H1 (cell line): ENCODE measurements at regions not wholly inside any gene's neighbourhood (a gene's known extent, or its start where the extent isn't known, plus 50 kb on each side); places are given as distances from the start of the nearest gene placed in this dataset.

Experiments
- CTCF ChIA-PET: fragments of 300-600 bp; sonication (Branson Sonifier 250); formaldehyde crosslinking; loops from one replicate; lab custom pipeline; 2021; ENCODE audit not compliant: partially characterized antibody; lab: Charles Lee
- POLR2A ChIA-PET: fragments of 300-600 bp; sonication (Branson Sonifier 250); formaldehyde crosslinking; loops from one replicate; lab custom pipeline; 2021; ENCODE audit warnings: inconsistent platforms; ENCODE audit not compliant: partially characterized antibody; lab: Charles Lee
- DNase-seq, 2 experiments: peaks; one replicate each; pipeline versions ENCODE4 v3.0.0 to v3.0.0-alpha.2; 2010 to 2022; ENCODE audit warnings: low spot score in 2 of 2, low read depth in 1 of 2, mixed read lengths in 1 of 2
- FAIRE-seq: peaks from 2 replicates; lab custom pipeline; 2011; peaks lifted over from hg19 to GRCh38; lab: Jason Lieb, UNC
- H2AFZ ChIP-seq: 2 replicates; pipeline ENCODE4 v1.8.1; 2012; ENCODE audit warnings: low read length, inconsistent platforms
- H2AK5ac ChIP-seq: 2 replicates; pipeline ENCODE4 v1.6.1; 2013; ENCODE audit warnings: low read depth, low read length
- H2BK120ac ChIP-seq: replicated peaks from 2 replicates; pipeline ENCODE3; 2013; ENCODE audit warnings: low read depth, low read length, inconsistent platforms
- H2BK12ac ChIP-seq: 2 replicates; pipeline ENCODE4 v1.6.1; 2013; ENCODE audit warnings: low read depth, low read length
- H2BK15ac ChIP-seq: 2 replicates; pipeline ENCODE4 v1.6.1; 2013; ENCODE audit warnings: low read length
- H2BK20ac ChIP-seq: 2 replicates; pipeline ENCODE4 v1.6.1; 2013; ENCODE audit warnings: low read length
- H2BK5ac ChIP-seq: 2 replicates; pipeline ENCODE4 v1.6.1; 2013; ENCODE audit warnings: low read depth, low read length
- H3K14ac ChIP-seq: 2 replicates; pipeline ENCODE4 v1.6.1; 2013; ENCODE audit warnings: inconsistent platforms; ENCODE audit not compliant: insufficient read length
- H3K18ac ChIP-seq: 2 replicates; pipeline ENCODE4 v1.6.1; 2013; ENCODE audit warnings: low read length; ENCODE audit errors: extremely low read depth
- H3K23ac ChIP-seq: 2 replicates; pipeline ENCODE4 v1.6.1; 2013; ENCODE audit warnings: inconsistent platforms; ENCODE audit not compliant: insufficient read length
- H3K23me2 ChIP-seq: 2 replicates; pipeline ENCODE4 v1.6.1; 2013; ENCODE audit warnings: low read depth, low read length
- H3K27ac ChIP-seq: 2 replicates; pipeline ENCODE4 v1.6.1; 2011; ENCODE audit warnings: low read depth, low read length, inconsistent platforms
- H3K27me3 ChIP-seq, 4 experiments: replicated peaks in 1 of 4; 1 replicate in 1 of 4; 2 replicates in 3 of 4; pipeline versions ENCODE4 v1.6.1 to v1.8.1; 2011 to 2013; ENCODE audit warnings: low read length in 3 of 4, mild to moderate bottlenecking in 3 of 4, inconsistent platforms in 2 of 4, mixed read lengths in 2 of 4, moderate library complexity in 1 of 4; ENCODE audit not compliant: control insufficient read depth in 3 of 4, insufficient read depth in 3 of 4; ENCODE audit errors: extremely low read depth in 1 of 4
- H3K36me3 ChIP-seq, 4 experiments: 2 replicates each; pipeline versions ENCODE4 v1.6.1 to v1.8.1; 2011 to 2013; ENCODE audit warnings: mild to moderate bottlenecking in 4 of 4, low read length in 3 of 4, moderate library complexity in 2 of 4, control low read depth in 1 of 4, inconsistent platforms in 1 of 4; ENCODE audit not compliant: insufficient read depth in 4 of 4, control insufficient read depth in 2 of 4
- H3K4ac ChIP-seq: replicated peaks from 2 replicates; pipeline ENCODE3; 2013; ENCODE audit warnings: low read length, low read depth, mixed read lengths, inconsistent platforms; ENCODE audit not compliant: insufficient read length
- H3K4me1 ChIP-seq, 4 experiments: replicated peaks in 1 of 4; 1 replicate in 1 of 4; 2 replicates in 3 of 4; pipeline versions ENCODE4 v1.6.1 to v1.8.1; 2011 to 2013; ENCODE audit warnings: low read length in 3 of 4, inconsistent platforms in 2 of 4, mixed read lengths in 1 of 4; ENCODE audit not compliant: insufficient read depth in 4 of 4, control insufficient read depth in 3 of 4
- H3K4me2 ChIP-seq, 2 experiments: 2 replicates each; pipeline versions ENCODE4 v1.6.1 to v1.8.1; 2011 to 2013; ENCODE audit warnings: low read depth in 2 of 2, low read length in 2 of 2, control low read depth in 1 of 2, inconsistent platforms in 1 of 2, mild to moderate bottlenecking in 1 of 2; ENCODE audit not compliant: insufficient read depth in 1 of 2
- H3K4me3 ChIP-seq, 4 experiments: fragments of 200-600, 300-600 bp in 1 of 4; sonication (generic), shearing (Covaris generic), sonication (Bioruptor Twin) in 1 of 4; 2 replicates each; pipeline versions ENCODE4 v1.5.1 to v1.8.1; 2011 to 2016; ENCODE audit warnings: low read length in 4 of 4, low read depth in 3 of 4, control low read depth in 2 of 4, inconsistent platforms in 2 of 4, mild to moderate bottlenecking in 2 of 4, mixed read lengths in 1 of 4, moderate library complexity in 1 of 4; ENCODE audit not compliant: insufficient read depth in 2 of 4; ENCODE audit errors: extremely low read depth in 1 of 4
- H3K56ac ChIP-seq: replicated peaks from 2 replicates; pipeline ENCODE3; 2013; ENCODE audit warnings: low read depth, mild to moderate bottlenecking, mixed read lengths, low read length, inconsistent platforms; ENCODE audit not compliant: insufficient read length
- H3K79me1 ChIP-seq: 2 replicates; pipeline ENCODE4 v1.6.1; 2013; ENCODE audit warnings: low read depth, low read length, control low read depth
- H3K79me2 ChIP-seq, 2 experiments: 2 replicates each; pipeline versions ENCODE4 v1.6.1 to v1.8.1; 2012 to 2013; ENCODE audit warnings: low read length in 2 of 2, mild to moderate bottlenecking in 2 of 2, inconsistent platforms in 1 of 2; ENCODE audit not compliant: insufficient read depth in 2 of 2, control insufficient read depth in 1 of 2
- H3K9ac ChIP-seq, 4 experiments: replicated peaks in 1 of 4; 1 replicate in 1 of 4; 2 replicates in 3 of 4; pipeline versions ENCODE4 v1.6.1 to v1.8.1; 2011 to 2013; ENCODE audit warnings: low read depth in 3 of 4, low read length in 3 of 4, control low read depth in 2 of 4, mild to moderate bottlenecking in 2 of 4, moderate library complexity in 2 of 4, inconsistent platforms in 1 of 4; ENCODE audit errors: extremely low read depth in 1 of 4
- H3K9me3 ChIP-seq, 2 experiments: 2 replicates each; pipeline versions ENCODE4 v1.6.1 to v1.8.1; 2012 to 2013; ENCODE audit warnings: mild to moderate bottlenecking in 2 of 2, moderate library complexity in 2 of 2, control low read depth in 1 of 2, inconsistent platforms in 1 of 2, low read depth in 1 of 2, low read length in 1 of 2, mixed read lengths in 1 of 2; ENCODE audit not compliant: insufficient read depth in 2 of 2
- H4K20me1 ChIP-seq, 2 experiments: replicated peaks in 1 of 2; 2 replicates each; pipeline versions ENCODE3 to v1.8.1; 2011 to 2013; ENCODE audit warnings: inconsistent platforms in 2 of 2, low read length in 2 of 2, mild to moderate bottlenecking in 1 of 2; ENCODE audit not compliant: insufficient read depth in 2 of 2, control insufficient read depth in 1 of 2
- H4K5ac ChIP-seq: 2 replicates; pipeline ENCODE4 v1.6.1; 2013; ENCODE audit warnings: low read length, low read depth, mixed read lengths, inconsistent platforms; ENCODE audit not compliant: insufficient read length
- H4K8ac ChIP-seq: 2 replicates; pipeline ENCODE4 v1.8.0; 2013; ENCODE audit warnings: mild to moderate bottlenecking, moderate library complexity, low read length, inconsistent platforms; ENCODE audit not compliant: insufficient read depth; ENCODE audit errors: extremely low read depth
- H4K91ac ChIP-seq: replicated peaks from 2 replicates; pipeline ENCODE3; 2013; ENCODE audit warnings: low read length, mixed read lengths, inconsistent platforms; ENCODE audit not compliant: insufficient read length
- CBX5 ChIP-seq: fragments of 300-800, 300-1000 bp; sonication (generic); IDR thresholded peaks from 2 replicates; pipeline ENCODE4 v1.7.1; 2016; ENCODE audit warnings: antibody characterized with exemption, low read length, low read depth
- EGR1 ChIP-seq: IDR thresholded peaks from 2 replicates; pipeline ENCODE4 v1.6.1; 2011; ENCODE audit warnings: low read depth, low read length, borderline replicate concordance
- FOSL1 ChIP-seq: IDR thresholded peaks from 2 replicates; pipeline ENCODE4 v1.6.1; 2011; ENCODE audit warnings: mild to moderate bottlenecking, low read depth, low read length, moderate library complexity; ENCODE audit not compliant: insufficient read depth
- HDAC6 ChIP-seq: IDR thresholded peaks from one replicate; pipeline ENCODE4 v1.7.1; 2012; ENCODE audit warnings: low read depth, mild to moderate bottlenecking, inconsistent platforms, low read length, moderate library complexity
- KDM5A ChIP-seq: fragments of 200-600 bp; IDR thresholded peaks from 2 replicates; pipeline ENCODE4 v1.7.1; 2012; ENCODE audit warnings: mild to moderate bottlenecking, low read length, inconsistent platforms, mixed read lengths
- POLR2AphosphoS5 ChIP-seq: IDR thresholded peaks from 2 replicates; pipeline ENCODE4 v1.6.1; 2011; ENCODE audit warnings: low read depth, low read length
- RAD21 ChIP-seq, 2 experiments: IDR thresholded peaks in 1 of 2; conservative IDR thresholded peaks in 1 of 2; 2 replicates each; pipeline ENCODE4 v1.6.1; 2011; ENCODE audit warnings: low read depth in 2 of 2, low read length in 2 of 2, improper control_type of control experiment in 1 of 2, inconsistent platforms in 1 of 2, mild to moderate bottlenecking in 1 of 2, moderate library complexity in 1 of 2
- RXRA ChIP-seq: IDR thresholded peaks from 2 replicates; pipeline ENCODE4 v1.6.1; 2011; ENCODE audit warnings: low read depth, mild to moderate bottlenecking, low read length, moderate library complexity; ENCODE audit not compliant: insufficient read depth
- SP1 ChIP-seq: IDR thresholded peaks from 2 replicates; pipeline ENCODE4 v1.6.1; 2011; ENCODE audit warnings: low read depth, low read length
- SRF ChIP-seq: IDR thresholded peaks from 2 replicates; pipeline ENCODE4 v1.6.1; 2011; ENCODE audit warnings: mild to moderate bottlenecking, low read depth, low read length, moderate library complexity
- TCF12 ChIP-seq: IDR thresholded peaks from 2 replicates; pipeline ENCODE4 v1.6.1; 2011; ENCODE audit warnings: low read depth, mild to moderate bottlenecking, low read length
- ZNF274 ChIP-seq: IDR thresholded peaks from 2 replicates; pipeline ENCODE4 v1.7.0; 2012; ENCODE audit warnings: low read length, borderline replicate concordance; ENCODE audit errors: extremely low read depth
- WGBS, 2 experiments: shearing (Covaris generic) in 1 of 2; methylation state at CpG; one replicate each; pipeline versions ENCODE4 v1.1.6 to v1.1.7; 2013 to 2015; ENCODE audit warnings: low lambda C conversion rate in 2 of 2, mixed read lengths in 2 of 2, inconsistent platforms in 1 of 2, low coverage in 1 of 2, missing lambda C conversion rate in 1 of 2; ENCODE audit not compliant: insufficient replicate concordance in 2 of 2, insufficient coverage in 1 of 2, insufficient read length in 1 of 2; ENCODE audit errors: extremely low coverage in 1 of 2, missing lambda C conversion rate in 1 of 2; 5-methylcytosine and 5-hydroxymethylcytosine counted together

- H3K56ac ChIP-seq, result no peak overlapping the region
- no peaks in the 10 kb centered on the region for H3K27me3 ChIP-seq
- POLR2A ChIA-PET, result interaction anchor here (0.6 kb wide), 1 partner anchor 588 kb away, joined by 3 read pairs; no protein-coding TSS in a partner anchor
- no peak overlapping the region for H2BK5ac ChIP-seq
- no peaks in the 10 kb centered on the region for H3K9me3 ChIP-seq
- H3K4me1 ChIP-seq, result peaks cover 3 to 10% (median 5%) of the 10 kb centered on the region in 4 experiments; a peak in 6 of 7 replicates
- no peak overlapping the region for H4K8ac ChIP-seq
- CTCF ChIA-PET, result interaction anchor here (0.6 to 2.9 kb wide), 4 partner anchors 10 to 1542 kb away, joined by 3 to 20 read pairs (median 4); no protein-coding TSS in a partner anchor
- DNase-seq, result no peak
- WGBS, 2 experiments, result 39% methylated on average over 2 of the region's 2 CpGs; no CpG with 5 or more reads in 1 of the 2 experiments
- no peak for FAIRE-seq
- H4K20me1 ChIP-seq, result no peaks in the 10 kb centered on the region
- H3K27ac ChIP-seq, result no peak overlapping the region
- no peak for TF ChIP-seq HDAC6
- TF ChIP-seq TCF12, result no peak
- no peak for TF ChIP-seq CBX5
- no peak for TF ChIP-seq FOSL1
- TF ChIP-seq SRF, result no peak
- TF ChIP-seq RAD21 (IDR thresholded peaks at IDR 0.05 in 1 of 2, conservative IDR thresholded peaks at IDR 0.05 in 1 of 2; ENCODE audit: low read depth in 2 of 2, low read length in 2 of 2), result peak in 1 of 2 experiments; percentile 16; a peak in 1 of 4 replicates
- TF ChIP-seq RXRA, result no peak
- no peak for TF ChIP-seq KDM5A
- no peak for TF ChIP-seq ZNF274
- no peak for TF ChIP-seq EGR1
- no peak for TF ChIP-seq POLR2AphosphoS5
- TF ChIP-seq SP1, result 0 out of 2 replicates have a peak, but pooled peaks have one; percentile 6
- no peak overlapping the region for H3K18ac ChIP-seq
- no peak overlapping the region for H2AK5ac ChIP-seq
- H3K14ac ChIP-seq, result no peak overlapping the region
- no peaks in the 10 kb centered on the region for H3K36me3 ChIP-seq
- H3K4me2 ChIP-seq, result peak overlapping the region in 1 of 2 experiments; percentile 7; a peak in 1 of 4 replicates
- no peak overlapping the region for H4K5ac ChIP-seq
- H2AFZ ChIP-seq, result no peak overlapping the region
- no peak overlapping the region for H3K9ac ChIP-seq
- H2BK15ac ChIP-seq, result no peak overlapping the region
- H3K79me1 ChIP-seq, result no peaks in the 10 kb centered on the region
- no peaks in the 10 kb centered on the region for H3K79me2 ChIP-seq
- no peak overlapping the region for H3K4me3 ChIP-seq
- no peaks in the 10 kb centered on the region for H3K23me2 ChIP-seq
- H2BK20ac ChIP-seq, result no peak overlapping the region
- no peak overlapping the region for H4K91ac ChIP-seq
- no peak overlapping the region for H3K23ac ChIP-seq
- no peak overlapping the region for H2BK12ac ChIP-seq
- no peak overlapping the region for H2BK120ac ChIP-seq
- no peak overlapping the region for H3K4ac ChIP-seq
Observed at GRCh38 chr5:125236007-125236406, 489.6 kb upstream of the ZNF608 start.
